ENCODE measurements at regions not wholly inside any gene's neighbourhood (a gene's known extent, or its start where the extent isn't known, plus 50 kb on each side); places are given as distances from the start of the nearest gene placed in this dataset.

- Histone ChIP-seq H3K36me3 (ENCODE audit: insufficient read depth, low read length) (no peaks in the 10 kb centered on the region), H3K79me2 (ENCODE audit: insufficient read depth, low read length) (no peaks in the 10 kb centered on the region), H3K27ac (ENCODE audit: low read depth, low read length) (no peak overlapping the region), H4K20me1 (ENCODE audit: insufficient read depth, low read length) (no peaks in the 10 kb centered on the region), H3K4me3 (ENCODE audit: insufficient read depth, low read length) (no peak overlapping the region), H3K27me3 (ENCODE audit: insufficient read depth, low read length) (no peaks in the 10 kb centered on the region), H3K4me2 (ENCODE audit: insufficient read depth, low read length) (no peak overlapping the region), H2AFZ (ENCODE audit: low read length) (no peak overlapping the region), H3K9me3 (ENCODE audit: low read depth, low read length) (no peaks in the 10 kb centered on the region), H3K4me1 (ENCODE audit: insufficient read depth, low read length) (no peaks in the 10 kb centered on the region)
- DNase-seq (ENCODE audit: insufficient read length, low spot score, missing footprints): no peak
- no peak for TF ChIP-seq CTCF (IDR thresholded peaks at IDR 0.05; ENCODE audit: extremely low read depth, low read depth, low read length)
Measured at GRCh38 chr5:14003513-14003912, 59.0 kb upstream of the DNAH5 start.

DNA sequence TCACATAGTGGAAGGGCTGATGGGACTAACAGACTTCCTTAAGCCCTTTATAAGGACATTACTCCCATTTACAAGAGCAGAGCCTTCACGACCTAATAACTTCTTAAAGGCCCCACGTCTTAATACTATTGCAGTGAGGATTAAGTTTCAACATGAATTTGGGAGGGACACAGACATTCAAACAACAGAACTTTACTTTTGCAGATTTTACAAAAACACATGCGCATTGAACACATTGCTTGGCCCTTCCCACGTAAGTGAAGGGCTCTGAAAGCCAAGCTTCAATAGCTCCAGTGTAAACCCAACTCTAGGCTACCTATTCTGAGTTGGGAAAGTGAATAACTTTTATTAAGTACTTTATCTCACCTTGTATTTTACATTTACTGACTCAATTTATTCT is 53.8 kb upstream of the DNAH5 start:
- no peak for DNase-seq (ENCODE audit: insufficient read length, low spot score, missing footprints)
- no peaks in the 10 kb centered on the region for H3K36me3 ChIP-seq (ENCODE audit: insufficient read depth, low read length)
- no peak overlapping the region for H3K4me3 ChIP-seq (ENCODE audit: insufficient read depth, low read length)
- H3K4me2 ChIP-seq (ENCODE audit: insufficient read depth, low read length): no peak overlapping the region
- no peak overlapping the region for H2AFZ ChIP-seq (ENCODE audit: low read length)
- H3K27me3 ChIP-seq (ENCODE audit: insufficient read depth, low read length): no peaks in the 10 kb centered on the region
- no peaks in the 10 kb centered on the region for H3K79me2 ChIP-seq (ENCODE audit: insufficient read depth, low read length)
- TF ChIP-seq CTCF (IDR thresholded peaks at IDR 0.05; ENCODE audit: extremely low read depth, low read depth, low read length): no peak
- H3K4me1 ChIP-seq (ENCODE audit: insufficient read depth, low read length): no peaks in the 10 kb centered on the region
- H4K20me1 ChIP-seq (ENCODE audit: insufficient read depth, low read length): no peaks in the 10 kb centered on the region
- H3K9me3 ChIP-seq (ENCODE audit: low read depth, low read length): no peaks in the 10 kb centered on the region
- H3K27ac ChIP-seq (ENCODE audit: low read depth, low read length): no peak overlapping the region

GRCh38 chr5:13997514-13997913 is 53.0 kb upstream of the DNAH5 start:
- no peak overlapping the region for H3K27ac ChIP-seq (ENCODE audit: low read depth, low read length)
- no peak overlapping the region for H2AFZ ChIP-seq (ENCODE audit: low read length)
- no peak overlapping the region for H3K4me3 ChIP-seq (ENCODE audit: insufficient read depth, low read length)
- H3K79me2 ChIP-seq (ENCODE audit: insufficient read depth, low read length): no peaks in the 10 kb centered on the region
- no peak for TF ChIP-seq CTCF (IDR thresholded peaks at IDR 0.05; ENCODE audit: extremely low read depth, low read depth, low read length)
- H3K36me3 ChIP-seq (ENCODE audit: insufficient read depth, low read length): no peaks in the 10 kb centered on the region
- no peaks in the 10 kb centered on the region for H3K4me1 ChIP-seq (ENCODE audit: insufficient read depth, low read length)
- no peaks in the 10 kb centered on the region for H3K9me3 ChIP-seq (ENCODE audit: low read depth, low read length)
- H4K20me1 ChIP-seq (ENCODE audit: insufficient read depth, low read length): no peaks in the 10 kb centered on the region
- no peaks in the 10 kb centered on the region for H3K27me3 ChIP-seq (ENCODE audit: insufficient read depth, low read length)
- no peak overlapping the region for H3K4me2 ChIP-seq (ENCODE audit: insufficient read depth, low read length)
- DNase-seq (ENCODE audit: insufficient read length, low spot score, missing footprints): no peak

- no peak overlapping the region for H3K4me2 ChIP-seq (ENCODE audit: insufficient read depth, low read length)
- H3K27ac ChIP-seq (ENCODE audit: low read depth, low read length): no peak overlapping the region
- H3K79me2 ChIP-seq (ENCODE audit: insufficient read depth, low read length): no peaks in the 10 kb centered on the region
- peak overlapping the region; percentile 32 for H2AFZ ChIP-seq (ENCODE audit: low read length)
- H3K4me3 ChIP-seq (ENCODE audit: insufficient read depth, low read length): no peak overlapping the region
- H3K4me1 ChIP-seq (ENCODE audit: insufficient read depth, low read length): no peaks in the 10 kb centered on the region
- H3K9me3 ChIP-seq (ENCODE audit: low read depth, low read length): no peaks in the 10 kb centered on the region
- H4K20me1 ChIP-seq (ENCODE audit: insufficient read depth, low read length): no peaks in the 10 kb centered on the region
- TF ChIP-seq CTCF (IDR thresholded peaks at IDR 0.05; ENCODE audit: extremely low read depth, low read depth, low read length): no peak
- DNase-seq (ENCODE audit: insufficient read length, low spot score, missing footprints): no peak
- H3K27me3 ChIP-seq (ENCODE audit: insufficient read depth, low read length): no peaks in the 10 kb centered on the region
- no peaks in the 10 kb centered on the region for H3K36me3 ChIP-seq (ENCODE audit: insufficient read depth, low read length)
Measured at GRCh38 chr5:13994621-13995253, 50.2 kb upstream of the DNAH5 start.
